K562 (cell line): ENCODE measurements at regions not wholly inside any gene's neighbourhood (a gene's known extent, or its start where the extent isn't known, plus 50 kb on each side); places are given as distances from the start of the nearest gene placed in this dataset.

Source experiments
- BMI1 ChIP-seq: fragments of 150-350 bp; IDR thresholded peaks from 2 replicates; pipeline ENCODE4 v1.6.1; 2014; ENCODE audit warnings: low read length
- ELF2 ChIP-seq: fragments of 250-450 bp; sonication (Bioruptor Pico); IDR thresholded peaks from 2 replicates; pipeline ENCODE4 v1.5.0; 2021; ENCODE audit warnings: mild to moderate bottlenecking
- ETV1 ChIP-seq: fragments of 450-650 bp; conservative IDR thresholded peaks from 2 replicates; pipeline ENCODE4 v1.6.1; 2016; ENCODE audit warnings: missing genetic modification characterization, control low read depth, low read depth, missing compliant biosample characterization
- HEY1 ChIP-seq: fragments of 250-450 bp; sonication (Bioruptor Pico); IDR thresholded peaks from 2 replicates; pipeline ENCODE4 v1.5.0; 2020; ENCODE audit warnings: mild to moderate bottlenecking, moderate library complexity, borderline replicate concordance
- HINFP ChIP-seq: fragments of 450-650 bp; conservative IDR thresholded peaks from 2 replicates; pipeline ENCODE4 v1.6.1; 2016; ENCODE audit warnings: missing genetic modification characterization, low read depth, mild to moderate bottlenecking, control low read depth, missing compliant biosample characterization
- HLTF ChIP-seq: fragments of 450-650 bp; IDR thresholded peaks from 2 replicates; pipeline ENCODE4 v1.6.1; 2016
- MXI1 ChIP-seq: IDR thresholded peaks from 2 replicates; pipeline ENCODE4 v1.6.1; 2011; ENCODE audit warnings: low read depth, mild to moderate bottlenecking, improper control_type of control experiment, low read length
- NFYB ChIP-seq: IDR thresholded peaks from 2 replicates; pipeline ENCODE4 v1.6.1; 2011; ENCODE audit warnings: mild to moderate bottlenecking, moderate library complexity; ENCODE audit not compliant: insufficient read length; ENCODE audit errors: extremely low read depth
- PHF20 ChIP-seq: fragments of 450-650 bp; IDR thresholded peaks from 2 replicates; pipeline ENCODE4 v1.6.1; 2018; ENCODE audit not compliant: partially characterized antibody
- RAD51 ChIP-seq: fragments of 450-650 bp; IDR thresholded peaks from 2 replicates; pipeline ENCODE4 v1.7.1; 2016; ENCODE audit warnings: low read depth, mild to moderate bottlenecking, borderline replicate concordance
- RHOXF2B ChIP-seq: fragments of 250-450 bp; sonication (Bioruptor Pico); conservative IDR thresholded peaks from 2 replicates; pipeline ENCODE4 v1.5.1; 2021
- TFE3 ChIP-seq: fragments of 450-650 bp; formaldehyde crosslinking; IDR thresholded peaks from 2 replicates; pipeline ENCODE4 v1.4.0; 2020; ENCODE audit warnings: mild to moderate bottlenecking, mixed read lengths
- THRB ChIP-seq: fragments of 450-650 bp; formaldehyde crosslinking; conservative IDR thresholded peaks from 2 replicates; pipeline ENCODE4 v1.4.0; 2022; ENCODE audit warnings: mild to moderate bottlenecking, missing genetic modification characterization
- ZBTB5 ChIP-seq: fragments of 450-650 bp; IDR thresholded peaks from 2 replicates; pipeline ENCODE4 v1.6.1; 2017; ENCODE audit warnings: antibody characterized with exemption
- ZNF24 ChIP-seq: fragments of 450-650 bp; IDR thresholded peaks from 2 replicates; pipeline ENCODE4 v1.6.1; 2016
- ZNF644 ChIP-seq: fragments of 200-800 bp; sonication (Bioruptor generic); IDR thresholded peaks from 2 replicates; pipeline ENCODE4 v1.6.1; 2016; ENCODE audit warnings: low read depth, missing genetic modification characterization, missing compliant biosample characterization
- ZZZ3 ChIP-seq: fragments of 450-650 bp; IDR thresholded peaks from 2 replicates; pipeline ENCODE4 v1.6.1; 2016; ENCODE audit warnings: antibody characterized with exemption, mild to moderate bottlenecking, moderate library complexity
- TF ChIP-seq, protein P1 (sequence below): sonication (generic); formaldehyde crosslinking; IDR thresholded peaks from 2 replicates; pipeline ENCODE4 v1.9.0; 2022; ENCODE audit warnings: mild to moderate bottlenecking, missing genetic modification reagents
- TF ChIP-seq, protein P2 (sequence below): fragments of 450-650 bp; IDR thresholded peaks from 2 replicates; pipeline ENCODE4 v1.6.1; 2018; ENCODE audit not compliant: partially characterized antibody

- TF ChIP-seq NFYB, result peak; percentile 3
- no peak for TF ChIP-seq BMI1
- peak; percentile 80 for TF ChIP-seq ELF2 (CRISPR knock-in tag)
- TF ChIP-seq TFE3 (CRISPR knock-in tag), result peak; percentile 97
- no peak for TF ChIP-seq MXI1
- peak; percentile 77 for TF ChIP-seq PHF20
- TF ChIP-seq HLTF, result 0 out of 2 replicates have a peak, but pooled peaks have one; percentile 43
- TF ChIP-seq, protein P1, sequence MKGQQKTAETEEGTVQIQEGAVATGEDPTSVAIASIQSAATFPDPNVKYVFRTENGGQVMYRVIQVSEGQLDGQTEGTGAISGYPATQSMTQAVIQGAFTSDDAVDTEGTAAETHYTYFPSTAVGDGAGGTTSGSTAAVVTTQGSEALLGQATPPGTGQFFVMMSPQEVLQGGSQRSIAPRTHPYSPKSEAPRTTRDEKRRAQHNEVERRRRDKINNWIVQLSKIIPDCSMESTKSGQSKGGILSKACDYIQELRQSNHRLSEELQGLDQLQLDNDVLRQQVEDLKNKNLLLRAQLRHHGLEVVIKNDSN (CRISPR knock-in tag), result peak; percentile 62
- peak; percentile 86 for TF ChIP-seq RAD51
- no peak for TF ChIP-seq HINFP (tag)
- TF ChIP-seq ZZZ3, result no peak
- no peak for TF ChIP-seq ZBTB5
- no peak for TF ChIP-seq RHOXF2B (CRISPR knock-in tag)
- TF ChIP-seq ETV1 (tag), result peak; percentile 57; the same call in 1 of the 2 replicates
- TF ChIP-seq, protein P2, sequence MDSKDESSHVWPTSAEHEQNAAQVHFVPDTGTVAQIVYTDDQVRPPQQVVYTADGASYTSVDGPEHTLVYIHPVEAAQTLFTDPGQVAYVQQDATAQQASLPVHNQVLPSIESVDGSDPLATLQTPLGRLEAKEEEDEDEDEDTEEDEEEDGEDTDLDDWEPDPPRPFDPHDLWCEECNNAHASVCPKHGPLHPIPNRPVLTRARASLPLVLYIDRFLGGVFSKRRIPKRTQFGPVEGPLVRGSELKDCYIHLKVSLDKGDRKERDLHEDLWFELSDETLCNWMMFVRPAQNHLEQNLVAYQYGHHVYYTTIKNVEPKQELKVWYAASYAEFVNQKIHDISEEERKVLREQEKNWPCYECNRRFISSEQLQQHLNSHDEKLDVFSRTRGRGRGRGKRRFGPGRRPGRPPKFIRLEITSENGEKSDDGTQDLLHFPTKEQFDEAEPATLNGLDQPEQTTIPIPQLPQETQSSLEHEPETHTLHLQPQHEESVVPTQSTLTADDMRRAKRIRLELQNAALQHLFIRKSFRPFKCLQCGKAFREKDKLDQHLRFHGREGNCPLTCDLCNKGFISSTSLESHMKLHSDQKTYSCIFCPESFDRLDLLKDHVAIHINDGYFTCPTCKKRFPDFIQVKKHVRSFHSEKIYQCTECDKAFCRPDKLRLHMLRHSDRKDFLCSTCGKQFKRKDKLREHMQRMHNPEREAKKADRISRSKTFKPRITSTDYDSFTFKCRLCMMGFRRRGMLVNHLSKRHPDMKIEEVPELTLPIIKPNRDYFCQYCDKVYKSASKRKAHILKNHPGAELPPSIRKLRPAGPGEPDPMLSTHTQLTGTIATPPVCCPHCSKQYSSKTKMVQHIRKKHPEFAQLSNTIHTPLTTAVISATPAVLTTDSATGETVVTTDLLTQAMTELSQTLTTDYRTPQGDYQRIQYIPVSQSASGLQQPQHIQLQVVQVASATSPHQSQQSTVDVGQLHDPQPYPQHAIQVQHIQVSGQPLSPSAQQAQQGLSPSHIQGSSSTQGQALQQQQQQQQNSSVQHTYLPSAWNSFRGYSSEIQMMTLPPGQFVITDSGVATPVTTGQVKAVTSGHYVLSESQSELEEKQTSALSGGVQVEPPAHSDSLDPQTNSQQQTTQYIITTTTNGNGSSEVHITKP, result no peak
- no peak for TF ChIP-seq HEY1 (CRISPR knock-in tag)
- TF ChIP-seq ZNF644 (tag), result 0 out of 2 replicates have a peak, but pooled peaks have one; percentile 27
- peak; percentile 78 for TF ChIP-seq THRB (CRISPR knock-in tag)
- TF ChIP-seq ZNF24, result 0 out of 2 replicates have a peak, but pooled peaks have one; percentile 43
These were observed 415.3 kb downstream of the RPS24 start (continued) for GRCh38 chr10:78448994-78449418.
